SK-N-SH (cell line): ENCODE measurements at regions not wholly inside any gene's neighbourhood (a gene's known extent, or its start where the extent isn't known, plus 50 kb on each side); places are given as distances from the start of the nearest gene placed in this dataset.

Source experiments
- CTCF ChIA-PET: fragments of 300-600, 350-600 bp; formaldehyde crosslinking; extraction: SDS; loops from one replicate; lab custom pipeline; 2021; lab: Yijun Ruan, JAX
- POLR2A ChIA-PET: fragments of 350-600 bp; sonication (Branson Sonifier 250); formaldehyde crosslinking; extraction: SDS; loops from one replicate; lab custom pipeline; 2020; ENCODE audit warnings: antibody characterized with exemption, inconsistent platforms; lab: Yijun Ruan, JAX
- DNase-seq: peaks from one replicate; pipeline ENCODE4 v3.0.0; 2012
- H2AFZ ChIP-seq: fragments of 200-600 bp; sonication (generic); 2 replicates; pipeline ENCODE4 v1.8.1; 2016; ENCODE audit warnings: antibody characterized with exemption, mild to moderate bottlenecking, low read depth
- H3F3A ChIP-seq: fragments of 200-600 bp; sonication (generic); replicated peaks from 2 replicates; pipeline ENCODE3; 2016; ENCODE audit warnings: antibody characterized with exemption, mild to moderate bottlenecking; ENCODE audit not compliant: insufficient read depth
- H3K27ac ChIP-seq, 2 experiments: fragments of 200-500 bp in 1 of 2; fragments of 200-600 bp in 1 of 2; sonication (Bioruptor generic) in 1 of 2; sonication (generic), shearing (Covaris generic) in 1 of 2; 2 replicates each; pipeline versions ENCODE4 v1.5.1 to v1.6.1; 2014 to 2016; ENCODE audit warnings: low read depth in 2 of 2, inconsistent platforms in 1 of 2, low read length in 1 of 2, mild to moderate bottlenecking in 1 of 2, mixed read lengths in 1 of 2
- H3K27me3 ChIP-seq: fragments of 200-600 bp; sonication (generic), shearing (Covaris generic); 2 replicates; pipeline ENCODE4 v1.6.1; 2016; ENCODE audit warnings: mixed run types; ENCODE audit not compliant: insufficient read depth
- H3K36me3 ChIP-seq, 2 experiments: fragments of 200-500 bp in 1 of 2; fragments of 200-600 bp in 1 of 2; sonication (Bioruptor generic) in 1 of 2; sonication (generic) in 1 of 2; replicated peaks in 1 of 2; 2 replicates each; pipeline versions ENCODE3 to v1.5.1; 2014 to 2016; ENCODE audit warnings: low read length in 1 of 2, mild to moderate bottlenecking in 1 of 2; ENCODE audit not compliant: insufficient read depth in 2 of 2, control insufficient read depth in 1 of 2
- H3K4me1 ChIP-seq, 2 experiments: fragments of 200-500 bp in 1 of 2; fragments of 200-600 bp in 1 of 2; sonication (Bioruptor generic) in 1 of 2; sonication (generic), shearing (Covaris generic) in 1 of 2; 2 replicates each; pipeline versions ENCODE4 v1.5.1 to v1.6.1; 2014 to 2016; ENCODE audit warnings: low read depth in 1 of 2, low read length in 1 of 2, mixed run types in 1 of 2; ENCODE audit not compliant: insufficient read depth in 2 of 2, control insufficient read depth in 1 of 2
- H3K4me2 ChIP-seq: fragments of 200-600 bp; sonication (generic), shearing (Covaris generic); 2 replicates; pipeline ENCODE4 v1.6.1; 2017; ENCODE audit warnings: mixed run types
- H3K4me3 ChIP-seq, 2 experiments: fragments of 200-500 bp in 1 of 2; fragments of 200-600 bp in 1 of 2; sonication (Bioruptor generic) in 1 of 2; sonication (generic), shearing (Covaris generic) in 1 of 2; 2 replicates each; pipeline versions ENCODE4 v1.5.1 to v1.8.1; 2014 to 2016; ENCODE audit warnings: low read depth in 2 of 2, inconsistent platforms in 1 of 2, low read length in 1 of 2, mild to moderate bottlenecking in 1 of 2, mixed read lengths in 1 of 2, moderate library complexity in 1 of 2
- H3K79me2 ChIP-seq: fragments of 200-600 bp; sonication (generic); 2 replicates; pipeline ENCODE4 v1.8.1; 2017; ENCODE audit warnings: mild to moderate bottlenecking; ENCODE audit not compliant: insufficient read depth
- H3K9ac ChIP-seq: fragments of 200-600 bp; sonication (generic); 2 replicates; pipeline ENCODE4 v1.6.1; 2017; ENCODE audit warnings: mixed run types
- H3K9me2 ChIP-seq: fragments of 200-600 bp; sonication (generic); 2 replicates; pipeline ENCODE4 v1.6.1; 2017; ENCODE audit warnings: mixed run types
- H3K9me3 ChIP-seq: fragments of 200-600 bp; sonication (generic); 2 replicates; pipeline ENCODE4 v1.6.1; 2017; ENCODE audit warnings: mixed run types, mild to moderate bottlenecking, moderate library complexity
- H4K20me1 ChIP-seq: fragments of 200-600 bp; sonication (generic); 2 replicates; pipeline ENCODE4 v1.6.1; 2017; ENCODE audit warnings: mild to moderate bottlenecking, mixed run types; ENCODE audit not compliant: insufficient read depth
- CHD2 ChIP-seq: fragments of 150-350 bp; IDR thresholded peaks from 2 replicates; pipeline ENCODE4 v1.6.1; 2018; ENCODE audit warnings: low read length; ENCODE audit not compliant: partially characterized antibody
- ELF1 ChIP-seq: IDR thresholded peaks from 2 replicates; pipeline ENCODE4 v1.4.0; 2012
- EP300 ChIP-seq, 2 experiments: IDR thresholded peaks; 2 replicates each; pipeline versions ENCODE4 v1.4.0 to v1.6.1; 2012; ENCODE audit warnings: borderline replicate concordance in 1 of 2, low read depth in 1 of 2, low read length in 1 of 2
- EZH2phosphoT487 ChIP-seq: fragments of 200-600 bp; sonication (generic); IDR thresholded peaks from 2 replicates; pipeline ENCODE4 v1.6.1; 2017; ENCODE audit warnings: low read depth, mixed run types, mild to moderate bottlenecking, antibody characterized with exemption, moderate library complexity, borderline replicate concordance
- FOSL2 ChIP-seq: IDR thresholded peaks from 2 replicates; pipeline ENCODE4 v1.4.0; 2012; ENCODE audit warnings: low read depth, mild to moderate bottlenecking, moderate library complexity, borderline replicate concordance
- FOXJ3 ChIP-seq: sonication (generic); formaldehyde crosslinking; IDR thresholded peaks from 2 replicates; pipeline ENCODE4 v1.5.1; 2020; ENCODE audit warnings: mild to moderate bottlenecking, missing genetic modification reagents
- FOXM1 ChIP-seq: IDR thresholded peaks from 2 replicates; pipeline ENCODE4 v1.4.0; 2012; ENCODE audit warnings: low read depth, mild to moderate bottlenecking
- GABPA ChIP-seq: IDR thresholded peaks from 2 replicates; pipeline ENCODE4 v1.4.0; 2012; ENCODE audit warnings: low read depth, mild to moderate bottlenecking
- GATA2 ChIP-seq: sonication (generic); formaldehyde crosslinking; IDR thresholded peaks from 2 replicates; pipeline ENCODE4 v1.5.0; 2020; ENCODE audit warnings: mild to moderate bottlenecking, missing genetic modification reagents
- JUND ChIP-seq: IDR thresholded peaks from 2 replicates; pipeline ENCODE4 v1.4.0; 2012
- MEF2A ChIP-seq: IDR thresholded peaks from 2 replicates; pipeline ENCODE4 v1.4.0; 2012; ENCODE audit warnings: low read depth, borderline replicate concordance
- MXI1 ChIP-seq: IDR thresholded peaks from 2 replicates; pipeline ENCODE4 v1.6.1; 2012; ENCODE audit warnings: mild to moderate bottlenecking, low read depth, low read length, improper control_type of control experiment
- NFIC ChIP-seq: IDR thresholded peaks from 2 replicates; pipeline ENCODE4 v1.4.0; 2012; ENCODE audit warnings: borderline replicate concordance
- NRF1 ChIP-seq: IDR thresholded peaks from 2 replicates; pipeline ENCODE4 v1.6.1; 2012; ENCODE audit warnings: low read depth, mild to moderate bottlenecking, low read length
- PBX3 ChIP-seq: IDR thresholded peaks from 2 replicates; pipeline ENCODE4; 2012
- POLR2AphosphoS5 ChIP-seq: IDR thresholded peaks from 2 replicates; pipeline ENCODE4 v1.6.1; 2012; ENCODE audit warnings: low read depth, low read length
- RAD21 ChIP-seq: IDR thresholded peaks from 2 replicates; pipeline ENCODE4 v1.6.1; 2012; ENCODE audit warnings: mild to moderate bottlenecking, low read length
- RCOR1 ChIP-seq: fragments of 150-350 bp; IDR thresholded peaks from 2 replicates; pipeline ENCODE4 v1.6.1; 2017; ENCODE audit warnings: antibody characterized with exemption, low read length
- RFX5 ChIP-seq: IDR thresholded peaks from 2 replicates; pipeline ENCODE4 v1.6.1; 2012; ENCODE audit warnings: mild to moderate bottlenecking, improper control_type of control experiment, low read length
- RXRA ChIP-seq: IDR thresholded peaks from 2 replicates; pipeline ENCODE4 v1.4.0; 2012; ENCODE audit warnings: low read depth, mild to moderate bottlenecking, borderline replicate concordance
- SIN3A ChIP-seq: IDR thresholded peaks from 2 replicates; pipeline ENCODE4 v1.6.1; 2012; ENCODE audit warnings: low read depth, mild to moderate bottlenecking, low read length, moderate library complexity, borderline replicate concordance
- SMC3 ChIP-seq: IDR thresholded peaks from 2 replicates; pipeline ENCODE4 v1.6.1; 2012; ENCODE audit warnings: low read depth, low read length, improper control_type of control experiment
- TAF1 ChIP-seq: IDR thresholded peaks from 2 replicates; pipeline ENCODE4 v1.6.1; 2012; ENCODE audit warnings: low read depth, mild to moderate bottlenecking, low read length, moderate library complexity, borderline replicate concordance
- TCF12 ChIP-seq: IDR thresholded peaks from 2 replicates; pipeline ENCODE4 v1.4.0; 2012
- TEAD4 ChIP-seq: IDR thresholded peaks from 2 replicates; pipeline ENCODE4 v1.4.0; 2012; ENCODE audit warnings: mild to moderate bottlenecking, borderline replicate concordance; ENCODE audit not compliant: insufficient read depth
- YY1 ChIP-seq: IDR thresholded peaks from 2 replicates; pipeline ENCODE4 v1.4.0; 2012; ENCODE audit warnings: low read depth, mild to moderate bottlenecking
- WGBS: methylation state at CpG from one replicate; pipeline ENCODE4 v1.1.6; 2017; ENCODE audit warnings: low lambda C conversion rate; 5-methylcytosine and 5-hydroxymethylcytosine counted together
- TF ChIP-seq, protein P1 (sequence below): IDR thresholded peaks from 2 replicates; pipeline ENCODE4 v1.4.0; 2012; ENCODE audit warnings: low read depth, borderline replicate concordance
- TF ChIP-seq, protein P2 (sequence below): IDR thresholded peaks from 2 replicates; pipeline ENCODE4 v1.4.0; 2012; ENCODE audit warnings: low read depth

- ChIA-PET CTCF (no interaction called here), POLR2A (no interaction called here)
- WGBS, result 0% methylated on average over 3 of the region's 3 CpGs
- no peaks in the 10 kb centered on the region for H3K4me1 ChIP-seq
- H3F3A ChIP-seq, result no peaks in the 10 kb centered on the region
- H3K4me3 ChIP-seq, result no peak overlapping the region
- no peaks in the 10 kb centered on the region for H3K9me3 ChIP-seq
- no peaks in the 10 kb centered on the region for H3K9me2 ChIP-seq
- H2AFZ ChIP-seq, result no peak overlapping the region
- H3K79me2 ChIP-seq, result no peaks in the 10 kb centered on the region
- H3K27me3 ChIP-seq, result no peaks in the 10 kb centered on the region
- H3K9ac ChIP-seq, result no peak overlapping the region
- no peaks in the 10 kb centered on the region for H4K20me1 ChIP-seq
- H3K4me2 ChIP-seq, result no peak overlapping the region
- DNase-seq, result no peak
- no peaks in the 10 kb centered on the region for H3K36me3 ChIP-seq
- H3K27ac ChIP-seq, result no peak overlapping the region
- TF ChIP-seq FOSL2 (no peak), TCF12 (no peak), RAD21 (no peak), FOXM1 (no peak), NFIC (no peak), GABPA (no peak), FOXJ3 (no peak), EP300 (IDR thresholded peaks at IDR 0.05; ENCODE audit: borderline replicate concordance in 1 of 2, low read depth in 1 of 2, low read length in 1 of 2) (no peak), GATA2 (CRISPR knock-in tag) (no peak), MXI1 (no peak), PBX3 (no peak), SMC3 (no peak), SIN3A (no peak), RXRA (no peak), RFX5 (no peak), NRF1 (no peak), ELF1 (no peak), JUND (no peak)
- TF ChIP-seq, protein P1, sequence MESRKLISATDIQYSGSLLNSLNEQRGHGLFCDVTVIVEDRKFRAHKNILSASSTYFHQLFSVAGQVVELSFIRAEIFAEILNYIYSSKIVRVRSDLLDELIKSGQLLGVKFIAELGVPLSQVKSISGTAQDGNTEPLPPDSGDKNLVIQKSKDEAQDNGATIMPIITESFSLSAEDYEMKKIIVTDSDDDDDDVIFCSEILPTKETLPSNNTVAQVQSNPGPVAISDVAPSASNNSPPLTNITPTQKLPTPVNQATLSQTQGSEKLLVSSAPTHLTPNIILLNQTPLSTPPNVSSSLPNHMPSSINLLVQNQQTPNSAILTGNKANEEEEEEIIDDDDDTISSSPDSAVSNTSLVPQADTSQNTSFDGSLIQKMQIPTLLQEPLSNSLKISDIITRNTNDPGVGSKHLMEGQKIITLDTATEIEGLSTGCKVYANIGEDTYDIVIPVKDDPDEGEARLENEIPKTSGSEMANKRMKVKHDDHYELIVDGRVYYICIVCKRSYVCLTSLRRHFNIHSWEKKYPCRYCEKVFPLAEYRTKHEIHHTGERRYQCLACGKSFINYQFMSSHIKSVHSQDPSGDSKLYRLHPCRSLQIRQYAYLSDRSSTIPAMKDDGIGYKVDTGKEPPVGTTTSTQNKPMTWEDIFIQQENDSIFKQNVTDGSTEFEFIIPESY, result no peak
Measured at GRCh38 chr3:84308379-84308778, 650.4 kb upstream of the CADM2 start.

DNA sequence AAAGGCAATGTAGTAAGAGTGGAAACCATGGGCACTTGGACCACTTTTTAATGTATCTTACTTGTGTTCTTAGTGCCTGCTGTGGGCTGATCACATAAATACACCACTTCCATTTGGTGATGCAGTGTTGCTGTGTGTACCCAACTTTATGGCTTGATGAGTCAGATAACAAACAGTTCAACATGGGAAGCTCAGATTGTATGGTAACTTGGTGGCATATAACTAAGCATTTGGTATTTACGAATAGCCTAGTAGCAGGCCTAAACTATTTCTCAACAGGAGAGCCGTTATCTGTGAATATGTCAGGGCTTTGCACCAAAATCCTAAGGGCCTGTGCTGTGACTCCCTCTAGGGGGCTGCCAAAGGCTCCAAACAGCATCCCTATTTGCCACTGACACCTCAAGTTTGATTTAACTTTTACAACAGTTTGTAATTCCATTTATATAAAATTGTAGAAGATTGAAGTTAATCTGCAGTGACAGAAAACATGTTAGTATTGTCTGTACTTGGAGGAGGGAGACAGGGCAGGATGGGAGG lies 640.4 kb upstream of the CADM2 start:
- no peak overlapping the region for H3K4me3 ChIP-seq
- H3K4me1 ChIP-seq, result no peaks in the 10 kb centered on the region
- ChIA-PET POLR2A (no interaction called here), CTCF (no interaction called here)
- H3K9me2 ChIP-seq, result no peaks in the 10 kb centered on the region
- no peak overlapping the region for H2AFZ ChIP-seq
- H3K9ac ChIP-seq, result no peak overlapping the region
- no peak for DNase-seq
- no peak overlapping the region for H3K4me2 ChIP-seq
- no peaks in the 10 kb centered on the region for H4K20me1 ChIP-seq
- no peaks in the 10 kb centered on the region for H3K79me2 ChIP-seq
- no peaks in the 10 kb centered on the region for H3K9me3 ChIP-seq
- H3F3A ChIP-seq, result no peaks in the 10 kb centered on the region
- WGBS, result 0% methylated on average over 2 of the region's 2 CpGs
- H3K36me3 ChIP-seq, result no peaks in the 10 kb centered on the region
- no peak overlapping the region for H3K27ac ChIP-seq
- no peaks in the 10 kb centered on the region for H3K27me3 ChIP-seq
- TF ChIP-seq YY1, result no peak
- TF ChIP-seq NFIC, result no peak
- no peak for TF ChIP-seq TAF1
- TF ChIP-seq TEAD4, result no peak
- no peak for TF ChIP-seq CHD2
- no peak for TF ChIP-seq FOXM1
- no peak for TF ChIP-seq EP300 (IDR thresholded peaks at IDR 0.05; ENCODE audit: borderline replicate concordance in 1 of 2, low read depth in 1 of 2, low read length in 1 of 2)
- TF ChIP-seq POLR2AphosphoS5, result no peak
- no peak for TF ChIP-seq EZH2phosphoT487
- no peak for TF ChIP-seq NRF1
- no peak for TF ChIP-seq RAD21
- no peak for TF ChIP-seq RCOR1
- TF ChIP-seq, protein P2, sequence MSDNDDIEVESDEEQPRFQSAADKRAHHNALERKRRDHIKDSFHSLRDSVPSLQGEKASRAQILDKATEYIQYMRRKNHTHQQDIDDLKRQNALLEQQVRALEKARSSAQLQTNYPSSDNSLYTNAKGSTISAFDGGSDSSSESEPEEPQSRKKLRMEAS, result no peak
- TF ChIP-seq MEF2A, result no peak
- no peak for TF ChIP-seq FOSL2
